H1 (cell line): ENCODE measurements at regions not wholly inside any gene's neighbourhood (a gene's known extent, or its start where the extent isn't known, plus 50 kb on each side); places are given as distances from the start of the nearest gene placed in this dataset. TPM values are rescaled to one million over a fixed set of nuclear protein-coding genes. Genes with fewer than 3 reads are reported as not detected.

ENCODE experiments used
- small RNA-seq: library from polyadenylated mRNA; stranded (forward); fragments of <200 nt; extraction: miRNeasy Mini kit (QIAGEN cat#:217004); gene quantifications from one replicate; pipeline ENCODE3, GENCODE V24; 2013; ENCODE audit not compliant: insufficient read depth

Small RNA genes lying in the stretch of these regions (small RNA-seq; reads per million reads assigned to genes)
- gene AC007450.3: not detected
- gene HIGD1AP8: not detected
- not detected for gene RNU7-60P
